HG03139 (cell line): ENCODE measurements at regions not wholly inside any gene's neighbourhood (a gene's known extent, or its start where the extent isn't known, plus 50 kb on each side); places are given as distances from the start of the nearest gene placed in this dataset.
A peak's percentile ranks its signal among the peaks of the same experiment; 100 is the strongest.

ENCODE experiments used
- ATAC-seq: cut with Tn5 transposase; IDR thresholded peaks from one replicate; pipeline ENCODE4 v1.9.1; 2021; ENCODE audit not compliant: unreplicated experiment

GRCh38 chr13:106656186-106656585 lies 88.2 kb upstream of the ARGLU1 start:
- no peak for ATAC-seq

- ATAC-seq = no peak
These were observed 83.5 kb upstream of the ARGLU1 start for GRCh38 chr13:106651442-106651841.

- ATAC-seq = no peak
These were observed 82.8 kb upstream of the ARGLU1 start for GRCh38 chr13:106650690-106651205.

- ATAC-seq = no peak
These were observed 81.6 kb upstream of the ARGLU1 start for GRCh38 chr13:106649495-106649894.

GRCh38 chr13:106640515-106640914 lies 72.6 kb upstream of the ARGLU1 start:
- ATAC-seq = no peak

- no peak for ATAC-seq
These were observed 69.6 kb upstream of the ARGLU1 start for GRCh38 chr13:106637519-106637918.

- no peak for ATAC-seq
These were observed 68.6 kb upstream of the ARGLU1 start for GRCh38 chr13:106636492-106636891.

GRCh38 chr13:106635616-106636015 lies 67.7 kb upstream of the ARGLU1 start:
- no peak for ATAC-seq

GRCh38 chr13:106633321-106633720 lies 65.4 kb upstream of the ARGLU1 start:
- no peak for ATAC-seq

GRCh38 chr13:106630650-106631049 lies 62.7 kb upstream of the ARGLU1 start:
- ATAC-seq = no peak

GRCh38 chr13:106630162-106630561 lies 62.2 kb upstream of the ARGLU1 start:
- no peak for ATAC-seq

- ATAC-seq = no peak
These were observed 61.2 kb upstream of the ARGLU1 start for GRCh38 chr13:106628936-106629659.

GRCh38 chr13:106626473-106626872 lies 58.5 kb upstream of the ARGLU1 start:
- ATAC-seq = no peak

GRCh38 chr13:106625578-106625977 lies 57.6 kb upstream of the ARGLU1 start:
- no peak for ATAC-seq

- no peak for ATAC-seq
These were observed 56.0 kb upstream of the ARGLU1 start for GRCh38 chr13:106623799-106624460.

GRCh38 chr13:106621833-106622232 lies 53.9 kb upstream of the ARGLU1 start:
- no peak for ATAC-seq

- peak; percentile 97 for ATAC-seq
These were observed 52.0 kb upstream of the ARGLU1 start for GRCh38 chr13:106619688-106620555.
